ENCODE measurements at regions not wholly inside any gene's neighbourhood (a gene's known extent, or its start where the extent isn't known, plus 50 kb on each side); places are given as distances from the start of the nearest gene placed in this dataset.

DNA sequence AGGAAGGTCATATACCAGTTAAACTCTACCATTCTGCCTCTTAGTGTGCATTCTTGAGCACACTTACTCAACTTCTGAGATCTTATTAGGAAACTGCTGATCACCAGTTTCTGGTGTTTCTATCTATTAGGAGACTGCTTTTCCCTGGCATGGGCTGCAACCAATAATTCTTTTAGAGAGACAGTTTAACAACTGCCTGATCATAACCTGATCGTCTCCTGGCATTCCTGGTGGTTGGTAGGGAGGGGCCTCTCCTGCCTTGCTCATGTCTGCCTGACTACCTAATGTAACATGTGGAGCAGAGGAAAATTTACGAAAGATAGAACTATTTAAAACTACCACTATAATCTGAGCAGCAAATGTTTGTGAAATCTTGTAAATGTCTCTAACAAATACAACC lies 75.3 kb upstream of the MGAT4C start:
- no peaks in the 10 kb centered on the region for H3K9me3 Mint-ChIP-seq

More for the DNA sequence above, 75.3 kb upstream of the MGAT4C start:
- WGBS (ENCODE audit: extremely low coverage, insufficient read length, low lambda C conversion rate) = no CpG with 5 or more reads among the region's 2 CpGs
- H3K79me2 ChIP-seq (ENCODE audit: insufficient read depth, low read length) = no peaks in the 10 kb centered on the region
- TF ChIP-seq, protein P1, sequence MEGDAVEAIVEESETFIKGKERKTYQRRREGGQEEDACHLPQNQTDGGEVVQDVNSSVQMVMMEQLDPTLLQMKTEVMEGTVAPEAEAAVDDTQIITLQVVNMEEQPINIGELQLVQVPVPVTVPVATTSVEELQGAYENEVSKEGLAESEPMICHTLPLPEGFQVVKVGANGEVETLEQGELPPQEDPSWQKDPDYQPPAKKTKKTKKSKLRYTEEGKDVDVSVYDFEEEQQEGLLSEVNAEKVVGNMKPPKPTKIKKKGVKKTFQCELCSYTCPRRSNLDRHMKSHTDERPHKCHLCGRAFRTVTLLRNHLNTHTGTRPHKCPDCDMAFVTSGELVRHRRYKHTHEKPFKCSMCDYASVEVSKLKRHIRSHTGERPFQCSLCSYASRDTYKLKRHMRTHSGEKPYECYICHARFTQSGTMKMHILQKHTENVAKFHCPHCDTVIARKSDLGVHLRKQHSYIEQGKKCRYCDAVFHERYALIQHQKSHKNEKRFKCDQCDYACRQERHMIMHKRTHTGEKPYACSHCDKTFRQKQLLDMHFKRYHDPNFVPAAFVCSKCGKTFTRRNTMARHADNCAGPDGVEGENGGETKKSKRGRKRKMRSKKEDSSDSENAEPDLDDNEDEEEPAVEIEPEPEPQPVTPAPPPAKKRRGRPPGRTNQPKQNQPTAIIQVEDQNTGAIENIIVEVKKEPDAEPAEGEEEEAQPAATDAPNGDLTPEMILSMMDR (conservative IDR thresholded peaks at IDR 0.05) = no peak
- no peaks in the 10 kb centered on the region for H3K9me3 ChIP-seq (ENCODE audit: control insufficient read depth, low read depth, low read length)
- H3K27me3 Mint-ChIP-seq (ENCODE audit: low read depth) = no peaks in the 10 kb centered on the region
- H3K56ac ChIP-seq (ENCODE audit: insufficient read length, low read depth, low read length) = no peak overlapping the region
- peaks cover 51 to 58% of the 10 kb centered on the region in 2 experiments for H3K4me1 Mint-ChIP-seq
- H3K18ac ChIP-seq (ENCODE audit: insufficient read length, low read depth, low read length) = no peak overlapping the region
- no peaks in the 10 kb centered on the region for H4K20me1 ChIP-seq (ENCODE audit: control insufficient read depth, insufficient read depth, insufficient read length)
- no peak overlapping the region for H3K23ac ChIP-seq (ENCODE audit: insufficient read length, low read depth, low read length)
- no peak overlapping the region for H3K27ac ChIP-seq (ENCODE audit: insufficient read length, low read depth, low read length)
- no peak for DNase-seq
- H3K36me3 Mint-ChIP-seq (ENCODE audit: insufficient read depth in 1 of 3, low read depth in 3 of 3) = peaks cover 0 to 4% (median 0%) of the 10 kb centered on the region in 3 experiments; a peak in 1 of 7 replicates
- no peak overlapping the region for H4K5ac ChIP-seq (ENCODE audit: insufficient read length, low read depth, low read length)
- no peak overlapping the region for H2BK15ac ChIP-seq (ENCODE audit: low read depth, low read length)
- no peak overlapping the region for H3K9ac ChIP-seq (ENCODE audit: extremely low read depth, insufficient read length, low read length)
- H3K4me1 ChIP-seq (ENCODE audit: insufficient read depth, low read length) = peaks cover 9% of the 10 kb centered on the region; the same call in 1 of the 2 replicates
- no peak overlapping the region for H2BK5ac ChIP-seq (ENCODE audit: insufficient read length, low read length)
- no peak overlapping the region for H3K4ac ChIP-seq (ENCODE audit: low read depth, low read length)
- H4K91ac ChIP-seq (ENCODE audit: insufficient read length, low read depth, low read length) = no peak overlapping the region
- H2AK5ac ChIP-seq (ENCODE audit: insufficient read length, low read length) = no peak overlapping the region
- no peak overlapping the region for H2BK120ac ChIP-seq (ENCODE audit: low read depth, low read length, poor library complexity, severe bottlenecking)
- peak overlapping the region; percentile 37 to 62 (median 59); a peak in 6 of 7 replicates for H3K27ac Mint-ChIP-seq
- no peak overlapping the region for H4K8ac ChIP-seq (replicated peaks; ENCODE audit: insufficient read length, low read depth, low read length)
- no peak overlapping the region for H3K14ac ChIP-seq (ENCODE audit: insufficient read depth, low read length)
- H3K27me3 ChIP-seq (ENCODE audit: insufficient read depth, low read length) = no peaks in the 10 kb centered on the region
- H2BK20ac ChIP-seq (ENCODE audit: low read depth, low read length, poor library complexity, severe bottlenecking) = no peak overlapping the region
- peak overlapping the region in 1 of 2 experiments; percentile 59; a peak in 3 of 5 replicates for H3K4me3 Mint-ChIP-seq
- no peaks in the 10 kb centered on the region for H3K23me2 ChIP-seq (ENCODE audit: insufficient read length, low read depth, low read length, poor library complexity, severe bottlenecking)
- no peak overlapping the region for H2BK12ac ChIP-seq (ENCODE audit: insufficient read length, low read depth, low read length)
- H3K79me1 ChIP-seq (ENCODE audit: insufficient read depth, low read depth, low read length, poor library complexity, severe bottlenecking) = no peaks in the 10 kb centered on the region
- no peak overlapping the region for H2AFZ ChIP-seq (ENCODE audit: low read length)
- no peak overlapping the region for H3T11ph ChIP-seq (ENCODE audit: low read length)
- H3K4me2 ChIP-seq (ENCODE audit: insufficient read depth, insufficient read length, low read length) = no peak overlapping the region
